ENCODE measurements at regions not wholly inside any gene's neighbourhood (a gene's known extent, or its start where the extent isn't known, plus 50 kb on each side); places are given as distances from the start of the nearest gene placed in this dataset.

- Histone ChIP-seq H3K4me3 (no peak overlapping the region), H3K36me3 (ENCODE audit: insufficient read depth in 1 of 2, low read depth in 1 of 2) (no peaks in the 10 kb centered on the region), H3K9me3 (no peaks in the 10 kb centered on the region), H3K27ac (no peak overlapping the region), H3K27me3 (ENCODE audit: insufficient read depth in 3 of 3, low read length in 2 of 3) (no peaks in the 10 kb centered on the region), H3K4me1 (no peaks in the 10 kb centered on the region)
- intact Hi-C loops (cut with DNase I), result no loop called here
- ATAC-seq, result no peak
- DNase-seq, result no peak
- 90 to 92% (median 90%) methylated on average over 3 of the region's 3 CpGs for WGBS, 3 donors
- no peak for TF ChIP-seq CTCF (IDR thresholded peaks at IDR 0.05)
Observed at GRCh38 chr4:83964996-83965541, 429.2 kb downstream of the GPAT3 start.

- H3K36me3 ChIP-seq (ENCODE audit: insufficient read depth in 1 of 2, low read depth in 1 of 2), result no peaks in the 10 kb centered on the region
- H3K4me1 ChIP-seq, result no peaks in the 10 kb centered on the region
- no peak for TF ChIP-seq CTCF (IDR thresholded peaks at IDR 0.05)
- WGBS, 3 donors, result 89 to 94% (median 92%) methylated on average over 4 of the region's 4 CpGs
- no peak for ATAC-seq
- no peaks in the 10 kb centered on the region for H3K27me3 ChIP-seq (ENCODE audit: insufficient read depth in 3 of 3, low read length in 2 of 3)
- no peaks in the 10 kb centered on the region for H3K9me3 ChIP-seq
- H3K27ac ChIP-seq, result no peak overlapping the region
- no peak overlapping the region for H3K4me3 ChIP-seq
- intact Hi-C loops (cut with DNase I), result no loop called here
- DNase-seq, result no peak
Observed at GRCh38 chr4:83962492-83962891, 426.6 kb downstream of the GPAT3 start.

GRCh38 chr4:83961575-83961974 is 425.7 kb downstream of the GPAT3 start:
- Histone ChIP-seq H3K27me3 (ENCODE audit: insufficient read depth in 3 of 3, low read length in 2 of 3) (no peaks in the 10 kb centered on the region), H3K9me3 (no peaks in the 10 kb centered on the region), H3K4me3 (no peak overlapping the region), H3K4me1 (no peaks in the 10 kb centered on the region), H3K36me3 (ENCODE audit: insufficient read depth in 1 of 2, low read depth in 1 of 2) (no peaks in the 10 kb centered on the region), H3K27ac (no peak overlapping the region)
- WGBS, 3 donors, result 17 to 43% (median 26%) methylated on average over 3 of the region's 3 CpGs
- ATAC-seq (no peak), DNase-seq (no peak)
- intact Hi-C loops (cut with DNase I), result no loop called here
- no peak for TF ChIP-seq CTCF (IDR thresholded peaks at IDR 0.05)

GRCh38 chr4:83959160-83959559 is 423.3 kb downstream of the GPAT3 start:
- TF ChIP-seq CTCF (IDR thresholded peaks at IDR 0.05), result no peak
- H3K36me3 ChIP-seq (ENCODE audit: insufficient read depth in 1 of 2, low read depth in 1 of 2), result no peaks in the 10 kb centered on the region
- WGBS, 3 donors, result 83 to 91% (median 88%) methylated on average over 5 of the region's 5 CpGs

GRCh38 chr4:83947830-83948193 is 411.9 kb downstream of the GPAT3 start:
- 22 to 39% (median 34%) methylated on average over 3 of the region's 3 CpGs for WGBS, 3 donors
- ATAC-seq (no peak), DNase-seq (no peak)
- Histone ChIP-seq H3K27ac (no peak overlapping the region), H3K27me3 (ENCODE audit: insufficient read depth in 3 of 3, low read length in 2 of 3) (no peaks in the 10 kb centered on the region), H3K4me1 (no peaks in the 10 kb centered on the region), H3K4me3 (no peak overlapping the region), H3K36me3 (ENCODE audit: insufficient read depth in 1 of 2, low read depth in 1 of 2) (no peaks in the 10 kb centered on the region), H3K9me3 (no peaks in the 10 kb centered on the region)
- intact Hi-C loops (cut with DNase I), result no loop called here
- TF ChIP-seq CTCF (IDR thresholded peaks at IDR 0.05), result no peak

More at GRCh38 chr4:83959160-83959559, 423.3 kb downstream of the GPAT3 start:
- no peak overlapping the region for H3K27ac ChIP-seq
- H3K27me3 ChIP-seq (ENCODE audit: insufficient read depth in 3 of 3, low read length in 2 of 3), result no peaks in the 10 kb centered on the region
- ATAC-seq (no peak), DNase-seq (no peak)
- no peak overlapping the region for H3K4me3 ChIP-seq
- H3K4me1 ChIP-seq, result no peaks in the 10 kb centered on the region
- intact Hi-C loops (cut with DNase I), result no loop called here
- no peaks in the 10 kb centered on the region for H3K9me3 ChIP-seq

Measured in psoas muscle (tissue), 7 donors.